Omental fat pad (tissue), 3 donors: ENCODE measurements at regions not wholly inside any gene's neighbourhood (a gene's known extent, or its start where the extent isn't known, plus 50 kb on each side); places are given as distances from the start of the nearest gene placed in this dataset.

Experiments
- ATAC-seq: fragments of 150-250 bp; one replicate; pipeline ENCODE4 v1.9.1; 2016; ENCODE audit warnings: mild to moderate bottlenecking, moderate library complexity; ENCODE audit not compliant: low FRiP score
- DNase-seq: peaks from one replicate; pipeline ENCODE4 v3.0.0-alpha.2; 2019; ENCODE audit warnings: low spot score
- TF ChIP-seq, protein P1 (sequence below), 3 donors: fragments of 450-650 bp; IDR thresholded peaks; one replicate each; pipeline ENCODE4 v1.5.1; 2016 to 2017; ENCODE audit warnings: antibody characterized with exemption in 3 of 3, mild to moderate bottlenecking in 3 of 3, moderate library complexity in 2 of 3

DNA sequence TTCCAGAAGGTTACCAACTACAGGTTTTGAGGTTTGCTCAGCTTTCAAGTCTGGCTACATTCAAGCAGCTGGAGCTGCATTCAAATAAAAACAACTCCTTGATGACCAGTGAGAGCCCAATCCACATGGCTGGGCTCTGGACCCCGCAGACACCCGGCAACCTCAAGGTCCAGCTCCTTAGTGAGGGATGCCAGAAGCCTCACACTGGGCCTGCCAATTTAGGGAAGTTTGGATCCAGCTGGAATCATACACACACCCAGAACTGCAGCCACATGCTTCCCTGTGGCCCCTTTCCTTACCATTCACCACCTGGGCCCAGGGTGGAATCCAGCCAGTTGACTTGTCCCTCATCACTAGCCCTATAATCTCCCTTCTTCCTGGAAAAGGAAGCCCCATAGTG lies 123.7 kb downstream of the UBE2U start:
- DNase-seq (no peak), ATAC-seq (no peak)
- TF ChIP-seq, protein P1, sequence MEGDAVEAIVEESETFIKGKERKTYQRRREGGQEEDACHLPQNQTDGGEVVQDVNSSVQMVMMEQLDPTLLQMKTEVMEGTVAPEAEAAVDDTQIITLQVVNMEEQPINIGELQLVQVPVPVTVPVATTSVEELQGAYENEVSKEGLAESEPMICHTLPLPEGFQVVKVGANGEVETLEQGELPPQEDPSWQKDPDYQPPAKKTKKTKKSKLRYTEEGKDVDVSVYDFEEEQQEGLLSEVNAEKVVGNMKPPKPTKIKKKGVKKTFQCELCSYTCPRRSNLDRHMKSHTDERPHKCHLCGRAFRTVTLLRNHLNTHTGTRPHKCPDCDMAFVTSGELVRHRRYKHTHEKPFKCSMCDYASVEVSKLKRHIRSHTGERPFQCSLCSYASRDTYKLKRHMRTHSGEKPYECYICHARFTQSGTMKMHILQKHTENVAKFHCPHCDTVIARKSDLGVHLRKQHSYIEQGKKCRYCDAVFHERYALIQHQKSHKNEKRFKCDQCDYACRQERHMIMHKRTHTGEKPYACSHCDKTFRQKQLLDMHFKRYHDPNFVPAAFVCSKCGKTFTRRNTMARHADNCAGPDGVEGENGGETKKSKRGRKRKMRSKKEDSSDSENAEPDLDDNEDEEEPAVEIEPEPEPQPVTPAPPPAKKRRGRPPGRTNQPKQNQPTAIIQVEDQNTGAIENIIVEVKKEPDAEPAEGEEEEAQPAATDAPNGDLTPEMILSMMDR (IDR thresholded peaks at IDR 0.05) = no peak

DNA sequence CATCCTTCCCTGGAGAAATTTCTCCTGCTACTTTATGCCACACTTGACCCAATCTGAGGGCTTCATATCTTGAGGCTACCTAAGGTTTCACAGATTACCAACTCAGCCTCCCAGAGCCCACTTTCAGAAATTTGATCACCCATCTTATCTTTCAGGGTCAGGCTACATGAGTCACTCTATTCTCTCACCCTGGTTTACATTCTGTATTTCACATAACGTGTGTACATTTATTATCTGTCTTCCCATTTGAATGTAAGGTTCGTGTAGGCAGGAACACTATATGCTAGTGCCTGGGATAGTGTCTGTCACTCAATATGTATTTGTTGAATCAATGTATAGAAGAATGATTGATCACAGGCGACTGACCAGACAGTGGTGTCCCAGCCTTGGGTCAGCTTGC lies 124.8 kb downstream of the UBE2U start:
- DNase-seq (no peak), ATAC-seq (no peak)
- TF ChIP-seq, protein P1 (IDR thresholded peaks at IDR 0.05) = no peak

DNA sequence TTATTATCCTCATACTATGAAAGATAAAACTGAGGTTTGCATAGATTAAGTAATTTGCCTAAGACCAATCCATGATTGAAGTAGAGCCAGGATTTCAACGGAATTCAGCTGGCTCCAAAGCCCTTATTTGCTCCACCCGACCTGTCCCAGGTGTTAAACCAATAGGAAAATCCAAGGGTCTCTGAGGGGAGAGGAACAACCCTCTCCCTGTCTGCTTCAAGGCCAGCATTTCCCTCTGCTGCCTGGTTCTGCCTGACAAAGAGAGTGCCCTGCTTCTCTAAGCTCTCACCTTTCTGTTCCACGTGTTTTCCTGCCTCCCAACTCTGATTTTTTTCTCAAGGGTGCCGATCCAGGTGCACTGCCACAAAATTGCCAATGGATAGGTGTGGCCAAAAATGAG lies 127.4 kb downstream of the UBE2U start:
- no peak for DNase-seq
- no peak for ATAC-seq
- TF ChIP-seq, protein P1 (IDR thresholded peaks at IDR 0.05) = no peak

DNA sequence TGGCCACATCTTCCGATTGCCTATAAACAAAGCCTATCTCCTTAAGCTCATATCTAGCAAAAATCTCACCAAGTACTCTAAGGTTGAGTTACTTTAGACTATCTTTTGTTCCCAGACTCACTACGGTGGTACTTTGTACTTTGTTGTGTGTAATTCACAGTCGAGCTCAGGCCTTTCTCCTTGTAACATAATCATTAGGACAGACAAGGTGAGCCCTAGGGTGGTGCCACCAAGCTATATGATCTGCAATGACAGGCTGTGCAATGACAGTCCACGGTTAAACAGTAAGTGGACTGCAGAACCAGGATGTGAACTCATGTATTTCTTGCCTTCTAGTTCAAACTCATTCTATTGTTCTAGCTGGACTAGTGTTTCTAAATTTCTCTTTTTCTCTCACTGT lies 132.2 kb downstream of the UBE2U start:
- ATAC-seq (no peak), DNase-seq (no peak)
- TF ChIP-seq, protein P1 (IDR thresholded peaks at IDR 0.05) = no peak

DNA sequence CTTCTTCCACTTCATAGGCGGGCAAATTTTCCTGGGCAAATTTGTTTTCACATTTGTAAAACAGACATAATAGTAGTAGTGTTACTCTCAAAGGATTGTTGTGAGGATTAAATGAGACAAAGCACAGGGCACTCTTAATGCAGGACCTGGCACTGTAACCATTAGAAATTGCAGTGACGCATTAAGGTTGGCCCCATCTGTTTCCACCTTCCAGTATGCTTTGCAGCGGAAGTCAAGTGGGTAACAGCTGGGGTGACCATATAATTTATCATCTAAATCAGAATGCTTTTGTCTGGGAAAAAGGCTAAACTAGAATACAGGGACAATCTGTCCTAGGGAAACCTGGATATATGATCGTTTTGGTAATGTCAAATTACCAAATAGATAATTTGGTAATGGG lies 132.5 kb upstream of the CACHD1 start:
- TF ChIP-seq, protein P1 (IDR thresholded peaks at IDR 0.05) = no peak
- no peak for DNase-seq
- no peak for ATAC-seq

DNA sequence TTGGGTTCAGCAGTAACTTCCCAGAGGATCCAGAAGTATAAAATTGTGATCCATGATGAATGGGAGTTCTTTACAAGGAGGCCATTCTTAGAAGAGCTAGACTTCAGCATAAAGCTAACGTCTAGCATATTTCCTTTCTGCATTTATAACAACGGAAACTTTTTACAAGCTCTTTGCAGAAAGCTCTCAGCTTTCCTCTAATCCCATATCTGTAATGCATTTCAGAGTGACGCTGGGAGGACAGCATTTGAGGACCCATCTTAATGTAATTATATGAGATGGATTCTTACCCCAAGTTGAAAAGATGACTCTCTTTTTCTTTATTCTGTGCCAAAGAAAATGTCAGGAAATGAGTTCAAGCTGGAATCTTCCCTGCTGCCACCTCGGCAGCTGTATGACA lies 132.0 kb upstream of the CACHD1 start:
- no peak for ATAC-seq
- no peak for DNase-seq
- TF ChIP-seq, protein P1 (IDR thresholded peaks at IDR 0.05) = no peak

DNA sequence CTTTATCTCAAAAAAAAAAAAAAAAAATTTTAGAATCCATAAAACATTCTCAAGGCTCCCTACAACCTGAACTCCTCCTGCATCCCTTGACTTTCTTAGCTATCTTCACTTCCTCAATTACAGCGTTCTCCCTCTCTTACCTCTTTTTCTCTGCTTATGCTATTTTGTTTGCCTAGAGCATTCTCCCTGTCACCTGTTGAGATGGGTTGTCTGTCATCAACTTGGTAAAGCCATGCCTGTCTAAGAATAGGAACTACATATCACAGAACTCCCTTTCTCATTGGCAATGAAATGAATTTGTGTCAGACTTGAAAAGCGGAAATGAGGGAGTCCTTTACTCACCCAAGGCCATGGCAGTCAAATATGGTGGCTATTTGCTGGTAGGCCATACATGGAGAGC lies 129.6 kb upstream of the CACHD1 start:
- DNase-seq (no peak), ATAC-seq (no peak)
- TF ChIP-seq, protein P1 (IDR thresholded peaks at IDR 0.05) = no peak
